HG03060 (cell line): ENCODE measurements at regions not wholly inside any gene's neighbourhood (a gene's known extent, or its start where the extent isn't known, plus 50 kb on each side); places are given as distances from the start of the nearest gene placed in this dataset.

ENCODE experiments used
- ATAC-seq: cut with Tn5 transposase; IDR thresholded peaks from one replicate; pipeline ENCODE4 v1.9.1; 2021; ENCODE audit warnings: low read depth, moderate number of reproducible peaks; ENCODE audit not compliant: unreplicated experiment

GRCh38 chr2:228268301-228268700 is 86.8 kb upstream of the SPHKAP start:
- no peak for ATAC-seq

GRCh38 chr2:228263156-228263555 is 81.7 kb upstream of the SPHKAP start:
- no peak for ATAC-seq

GRCh38 chr2:228261546-228261945 is 80.1 kb upstream of the SPHKAP start:
- ATAC-seq: no peak

- no peak for ATAC-seq
Observed at GRCh38 chr2:228257379-228257778, 75.9 kb upstream of the SPHKAP start.

- ATAC-seq: no peak
Observed at GRCh38 chr2:228253752-228254151, 72.3 kb upstream of the SPHKAP start.

GRCh38 chr2:228247335-228247734 is 65.8 kb upstream of the SPHKAP start:
- ATAC-seq: no peak

- ATAC-seq: no peak
Observed at GRCh38 chr2:228245601-228246000, 64.1 kb upstream of the SPHKAP start.

- ATAC-seq: no peak
Observed at GRCh38 chr2:228242591-228242990, 61.1 kb upstream of the SPHKAP start.

- no peak for ATAC-seq
Observed at GRCh38 chr2:228239907-228240561, 58.5 kb upstream of the SPHKAP start.

- ATAC-seq: no peak
Observed at GRCh38 chr2:228239207-228239906, 57.9 kb upstream of the SPHKAP start.
